ENCODE measurements at regions not wholly inside any gene's neighbourhood (a gene's known extent, or its start where the extent isn't known, plus 50 kb on each side); places are given as distances from the start of the nearest gene placed in this dataset.

GRCh38 chr6:33862536-33862935 is 58.7 kb upstream of the MLN start:
- DNase-seq (no peak), ATAC-seq (ENCODE audit: low FRiP score) (no peak)
- WGBS, 2 donors: 76 to 88% methylated on average over 4 of the region's 4 CpGs
- intact Hi-C loops (cut with DNase I): no loop called here
- Histone ChIP-seq H3K9me3 (ENCODE audit: control insufficient read depth, low read length) (no peaks in the 10 kb centered on the region), H3K36me3 (ENCODE audit: control insufficient read depth in 1 of 2, insufficient read depth in 2 of 2, low read length in 1 of 2) (no peaks in the 10 kb centered on the region), H3K27me3 (ENCODE audit: control insufficient read depth in 1 of 2, insufficient read depth in 2 of 2, low read length in 1 of 2) (no peaks in the 10 kb centered on the region), H3K4me3 (ENCODE audit: low read length in 2 of 2) (no peak overlapping the region), H3K4me1 (ENCODE audit: control insufficient read depth in 1 of 2, insufficient read depth in 2 of 2, low read length in 2 of 2) (no peaks in the 10 kb centered on the region), H3K27ac (ENCODE audit: low read depth in 1 of 2, low read length in 2 of 2) (no peak overlapping the region)

GRCh38 chr6:33861722-33862121 is 57.9 kb upstream of the MLN start:
- 64 to 66% methylated on average over 2 of the region's 2 CpGs for WGBS, 2 donors
- Histone ChIP-seq H3K36me3 (ENCODE audit: control insufficient read depth in 1 of 2, insufficient read depth in 2 of 2, low read length in 1 of 2) (no peaks in the 10 kb centered on the region), H3K9me3 (ENCODE audit: control insufficient read depth, low read length) (no peaks in the 10 kb centered on the region), H3K4me3 (ENCODE audit: low read length in 2 of 2) (no peak overlapping the region), H3K27me3 (ENCODE audit: control insufficient read depth in 1 of 2, insufficient read depth in 2 of 2, low read length in 1 of 2) (no peaks in the 10 kb centered on the region), H3K27ac (ENCODE audit: low read depth in 1 of 2, low read length in 2 of 2) (no peak overlapping the region), H3K4me1 (ENCODE audit: control insufficient read depth in 1 of 2, insufficient read depth in 2 of 2, low read length in 2 of 2) (no peaks in the 10 kb centered on the region)
- DNase-seq: no peak
- intact Hi-C loops (cut with DNase I): no loop called here
- ATAC-seq (ENCODE audit: low FRiP score): no peak

- Histone ChIP-seq H3K4me3 (ENCODE audit: low read length in 2 of 2) (no peak overlapping the region), H3K9me3 (ENCODE audit: control insufficient read depth, low read length) (no peaks in the 10 kb centered on the region), H3K4me1 (ENCODE audit: control insufficient read depth in 1 of 2, insufficient read depth in 2 of 2, low read length in 2 of 2) (no peaks in the 10 kb centered on the region), H3K36me3 (ENCODE audit: control insufficient read depth in 1 of 2, insufficient read depth in 2 of 2, low read length in 1 of 2) (no peaks in the 10 kb centered on the region), H3K27me3 (ENCODE audit: control insufficient read depth in 1 of 2, insufficient read depth in 2 of 2, low read length in 1 of 2) (no peaks in the 10 kb centered on the region), H3K27ac (ENCODE audit: low read depth in 1 of 2, low read length in 2 of 2) (no peak overlapping the region)
- ATAC-seq (ENCODE audit: low FRiP score) (no peak), DNase-seq (no peak)
- 39 to 46% methylated on average over 7 of the region's 7 CpGs for WGBS, 2 donors
- intact Hi-C loops (cut with DNase I): no loop called here
Observed at GRCh38 chr6:33860706-33861474, 57.1 kb upstream of the MLN start.

GRCh38 chr6:33860006-33860405 is 56.2 kb upstream of the MLN start:
- peak in 1 of 2 donors; percentile 29 for DNase-seq
- WGBS, 2 donors: 76 to 86% methylated on average over 6 of the region's 6 CpGs
- Histone ChIP-seq H3K4me3 (ENCODE audit: low read length in 2 of 2) (no peak overlapping the region), H3K36me3 (ENCODE audit: control insufficient read depth in 1 of 2, insufficient read depth in 2 of 2, low read length in 1 of 2) (no peaks in the 10 kb centered on the region), H3K27ac (ENCODE audit: low read depth in 1 of 2, low read length in 2 of 2) (no peak overlapping the region), H3K9me3 (ENCODE audit: control insufficient read depth, low read length) (no peaks in the 10 kb centered on the region), H3K27me3 (ENCODE audit: control insufficient read depth in 1 of 2, insufficient read depth in 2 of 2, low read length in 1 of 2) (no peaks in the 10 kb centered on the region), H3K4me1 (ENCODE audit: control insufficient read depth in 1 of 2, insufficient read depth in 2 of 2, low read length in 2 of 2) (no peaks in the 10 kb centered on the region)
- intact Hi-C loops (cut with DNase I): no loop called here
- ATAC-seq (ENCODE audit: low FRiP score): no peak

- no peaks in the 10 kb centered on the region for H3K36me3 ChIP-seq (ENCODE audit: control insufficient read depth in 1 of 2, insufficient read depth in 2 of 2, low read length in 1 of 2)
- 73 to 75% methylated on average over 16 of the region's 16 CpGs for WGBS, 2 donors
- DNase-seq: no peak
- H3K9me3 ChIP-seq (ENCODE audit: control insufficient read depth, low read length): no peaks in the 10 kb centered on the region
- H3K4me3 ChIP-seq (ENCODE audit: low read length in 2 of 2): no peak overlapping the region
- no peaks in the 10 kb centered on the region for H3K27me3 ChIP-seq (ENCODE audit: control insufficient read depth in 1 of 2, insufficient read depth in 2 of 2, low read length in 1 of 2)
- ATAC-seq (ENCODE audit: low FRiP score): no peak
- intact Hi-C loops (cut with DNase I): no loop called here
- no peak overlapping the region for H3K27ac ChIP-seq (ENCODE audit: low read depth in 1 of 2, low read length in 2 of 2)
- no peaks in the 10 kb centered on the region for H3K4me1 ChIP-seq (ENCODE audit: control insufficient read depth in 1 of 2, insufficient read depth in 2 of 2, low read length in 2 of 2)
Observed at GRCh38 chr6:33858804-33859505, 55.2 kb upstream of the MLN start.

- Histone ChIP-seq H3K27ac (ENCODE audit: low read depth in 1 of 2, low read length in 2 of 2) (no peak overlapping the region), H3K27me3 (ENCODE audit: control insufficient read depth in 1 of 2, insufficient read depth in 2 of 2, low read length in 1 of 2) (no peaks in the 10 kb centered on the region), H3K4me1 (ENCODE audit: control insufficient read depth in 1 of 2, insufficient read depth in 2 of 2, low read length in 2 of 2) (no peaks in the 10 kb centered on the region), H3K36me3 (ENCODE audit: control insufficient read depth in 1 of 2, insufficient read depth in 2 of 2, low read length in 1 of 2) (no peaks in the 10 kb centered on the region), H3K9me3 (ENCODE audit: control insufficient read depth, low read length) (no peaks in the 10 kb centered on the region), H3K4me3 (ENCODE audit: low read length in 2 of 2) (no peak overlapping the region)
- no peak for DNase-seq
- 68 to 82% methylated on average over 7 of the region's 7 CpGs for WGBS, 2 donors
- no peak for ATAC-seq (ENCODE audit: low FRiP score)
- intact Hi-C loops (cut with DNase I): no loop called here
Observed at GRCh38 chr6:33857932-33858475, 54.2 kb upstream of the MLN start.

GRCh38 chr6:33857093-33857931 is 53.5 kb upstream of the MLN start:
- DNase-seq (no peak), ATAC-seq (ENCODE audit: low FRiP score) (no peak)
- Histone ChIP-seq H3K36me3 (ENCODE audit: control insufficient read depth in 1 of 2, insufficient read depth in 2 of 2, low read length in 1 of 2) (no peaks in the 10 kb centered on the region), H3K4me1 (ENCODE audit: control insufficient read depth in 1 of 2, insufficient read depth in 2 of 2, low read length in 2 of 2) (no peaks in the 10 kb centered on the region), H3K9me3 (ENCODE audit: control insufficient read depth, low read length) (no peaks in the 10 kb centered on the region), H3K4me3 (ENCODE audit: low read length in 2 of 2) (no peak overlapping the region), H3K27ac (ENCODE audit: low read depth in 1 of 2, low read length in 2 of 2) (no peak overlapping the region), H3K27me3 (ENCODE audit: control insufficient read depth in 1 of 2, insufficient read depth in 2 of 2, low read length in 1 of 2) (no peaks in the 10 kb centered on the region)
- intact Hi-C loops (cut with DNase I): no loop called here
- 77 to 80% methylated on average over 15 of the region's 15 CpGs for WGBS, 2 donors

GRCh38 chr6:33856655-33857054 is 52.9 kb upstream of the MLN start:
- WGBS, 2 donors: 84 to 89% methylated on average over 5 of the region's 5 CpGs
- DNase-seq (no peak), ATAC-seq (ENCODE audit: low FRiP score) (no peak)
- H3K4me3 ChIP-seq (ENCODE audit: low read length in 2 of 2): no peak overlapping the region
- H3K27me3 ChIP-seq (ENCODE audit: control insufficient read depth in 1 of 2, insufficient read depth in 2 of 2, low read length in 1 of 2): no peaks in the 10 kb centered on the region
- H3K4me1 ChIP-seq (ENCODE audit: control insufficient read depth in 1 of 2, insufficient read depth in 2 of 2, low read length in 2 of 2): no peaks in the 10 kb centered on the region
- intact Hi-C loops (cut with DNase I): no loop called here
- H3K9me3 ChIP-seq (ENCODE audit: control insufficient read depth, low read length): no peaks in the 10 kb centered on the region
- no peak overlapping the region for H3K27ac ChIP-seq (ENCODE audit: low read depth in 1 of 2, low read length in 2 of 2)
- H3K36me3 ChIP-seq (ENCODE audit: control insufficient read depth in 1 of 2, insufficient read depth in 2 of 2, low read length in 1 of 2): no peaks in the 10 kb centered on the region

Measured in aorta (tissue), 5 donors.